Endothelial cell of umbilical vein (primary cell): ENCODE measurements at regions not wholly inside any gene's neighbourhood (a gene's known extent, or its start where the extent isn't known, plus 50 kb on each side); places are given as distances from the start of the nearest gene placed in this dataset.
"Not testable (repeated sequence)": the region's sequence is repeated elsewhere in the genome, so short reads cannot be mapped to it uniquely, and the experiment has no call there.

Experiments used
- EZH2 ChIP-seq: IDR thresholded peaks from 2 replicates; pipeline ENCODE4 v1.6.1; 2012; ENCODE audit warnings: borderline replicate concordance, low read depth, mild to moderate bottlenecking, moderate library complexity, low read length, inconsistent platforms; ENCODE audit not compliant: severe bottlenecking
- FOS ChIP-seq: IDR thresholded peaks from 2 replicates; pipeline ENCODE4 v1.6.1; 2011; ENCODE audit warnings: mild to moderate bottlenecking, low read length, moderate library complexity, borderline replicate concordance; ENCODE audit not compliant: insufficient read depth
- JUN ChIP-seq: IDR thresholded peaks from 2 replicates; pipeline ENCODE4 v1.6.1; 2011; ENCODE audit warnings: borderline replicate concordance, low read depth; ENCODE audit not compliant: insufficient read length, insufficient read depth
- POLR2A ChIP-seq: IDR thresholded peaks from 2 replicates; pipeline ENCODE4 v1.6.1; 2012; ENCODE audit warnings: low read depth, mild to moderate bottlenecking, control low read depth, low read length
- POLR2AphosphoS5 ChIP-seq: IDR thresholded peaks from 2 replicates; pipeline ENCODE4 v1.6.1; 2012; ENCODE audit warnings: low read depth, mild to moderate bottlenecking, control low read depth, low read length, moderate library complexity; ENCODE audit not compliant: insufficient read depth
- TF ChIP-seq, protein P1 (sequence below), 2 donors: IDR thresholded peaks; 1 replicate in 1 of 2; 2 replicates in 1 of 2; pipeline ENCODE4 v1.5.1; 2011; ENCODE audit warnings: low read length in 2 of 2, mild to moderate bottlenecking in 2 of 2, moderate library complexity in 2 of 2, control low read depth in 1 of 2, inconsistent platforms in 1 of 2, low read depth in 1 of 2; ENCODE audit not compliant: insufficient read depth in 1 of 2; ENCODE audit errors: extremely low read depth in 1 of 2
- TF ChIP-seq, protein P2 (sequence below): IDR thresholded peaks from 2 replicates; pipeline ENCODE4 v1.6.1; 2011; ENCODE audit not compliant: insufficient read depth, insufficient read length

DNA sequence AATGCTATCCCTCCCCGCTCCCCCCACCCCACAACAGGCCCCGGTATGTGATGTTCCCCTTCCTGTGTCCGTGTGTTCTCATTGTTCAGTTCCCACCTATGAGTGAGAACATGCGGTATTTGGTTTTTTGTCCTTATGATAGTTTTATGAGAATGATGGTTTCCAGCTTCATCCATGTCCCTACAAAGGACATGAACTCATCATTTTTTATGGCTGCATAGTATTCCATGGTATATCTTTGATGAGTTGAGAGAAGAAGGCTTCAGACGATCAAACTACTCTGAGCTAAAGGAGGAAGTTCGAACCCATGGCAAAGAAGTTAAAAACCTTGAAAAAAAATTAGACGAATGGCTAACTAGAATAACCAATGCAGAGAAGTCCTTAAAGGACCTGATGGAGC is 116.2 kb downstream of the SYF2 start:
- not testable (repeated sequence) for TF ChIP-seq POLR2AphosphoS5, POLR2A, EZH2, JUN, FOS
- TF ChIP-seq, protein P1, sequence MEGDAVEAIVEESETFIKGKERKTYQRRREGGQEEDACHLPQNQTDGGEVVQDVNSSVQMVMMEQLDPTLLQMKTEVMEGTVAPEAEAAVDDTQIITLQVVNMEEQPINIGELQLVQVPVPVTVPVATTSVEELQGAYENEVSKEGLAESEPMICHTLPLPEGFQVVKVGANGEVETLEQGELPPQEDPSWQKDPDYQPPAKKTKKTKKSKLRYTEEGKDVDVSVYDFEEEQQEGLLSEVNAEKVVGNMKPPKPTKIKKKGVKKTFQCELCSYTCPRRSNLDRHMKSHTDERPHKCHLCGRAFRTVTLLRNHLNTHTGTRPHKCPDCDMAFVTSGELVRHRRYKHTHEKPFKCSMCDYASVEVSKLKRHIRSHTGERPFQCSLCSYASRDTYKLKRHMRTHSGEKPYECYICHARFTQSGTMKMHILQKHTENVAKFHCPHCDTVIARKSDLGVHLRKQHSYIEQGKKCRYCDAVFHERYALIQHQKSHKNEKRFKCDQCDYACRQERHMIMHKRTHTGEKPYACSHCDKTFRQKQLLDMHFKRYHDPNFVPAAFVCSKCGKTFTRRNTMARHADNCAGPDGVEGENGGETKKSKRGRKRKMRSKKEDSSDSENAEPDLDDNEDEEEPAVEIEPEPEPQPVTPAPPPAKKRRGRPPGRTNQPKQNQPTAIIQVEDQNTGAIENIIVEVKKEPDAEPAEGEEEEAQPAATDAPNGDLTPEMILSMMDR (IDR thresholded peaks at IDR 0.05; ENCODE audit: extremely low read depth in 1 of 2, insufficient read depth in 1 of 2, low read depth in 1 of 2, low read length in 2 of 2) = not testable (repeated sequence)
- TF ChIP-seq, protein P2, sequence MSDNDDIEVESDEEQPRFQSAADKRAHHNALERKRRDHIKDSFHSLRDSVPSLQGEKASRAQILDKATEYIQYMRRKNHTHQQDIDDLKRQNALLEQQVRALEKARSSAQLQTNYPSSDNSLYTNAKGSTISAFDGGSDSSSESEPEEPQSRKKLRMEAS = not testable (repeated sequence)
